GM12874 (cell line): ENCODE measurements at regions not wholly inside any gene's neighbourhood (a gene's known extent, or its start where the extent isn't known, plus 50 kb on each side); places are given as distances from the start of the nearest gene placed in this dataset.

ENCODE experiments used
- TF ChIP-seq, protein P1 (sequence below): IDR thresholded peaks from 2 replicates; pipeline ENCODE4 v1.5.1; 2011; ENCODE audit warnings: low read depth, mild to moderate bottlenecking, control low read depth, low read length, moderate library complexity; ENCODE audit not compliant: insufficient read depth

DNA sequence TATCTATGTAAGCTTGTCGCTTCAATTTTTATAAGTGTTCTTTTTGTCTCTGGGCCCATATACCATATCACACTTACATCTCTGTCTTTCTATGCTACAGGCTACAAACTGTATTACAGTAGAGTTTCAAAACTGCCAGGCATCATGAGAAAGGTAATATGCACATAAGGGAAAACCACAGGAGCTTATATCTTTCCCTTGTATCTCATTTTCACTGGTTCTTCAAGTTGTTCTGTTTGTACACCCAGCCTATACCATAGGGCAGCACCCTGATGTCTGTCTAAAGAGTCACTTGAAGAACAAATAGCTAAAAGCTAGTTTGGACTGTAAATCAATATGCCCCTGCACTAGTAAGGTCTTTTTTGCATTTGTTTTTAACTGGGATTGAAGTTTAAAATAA is 366.7 kb downstream of the FIGN start:
- TF ChIP-seq, protein P1, sequence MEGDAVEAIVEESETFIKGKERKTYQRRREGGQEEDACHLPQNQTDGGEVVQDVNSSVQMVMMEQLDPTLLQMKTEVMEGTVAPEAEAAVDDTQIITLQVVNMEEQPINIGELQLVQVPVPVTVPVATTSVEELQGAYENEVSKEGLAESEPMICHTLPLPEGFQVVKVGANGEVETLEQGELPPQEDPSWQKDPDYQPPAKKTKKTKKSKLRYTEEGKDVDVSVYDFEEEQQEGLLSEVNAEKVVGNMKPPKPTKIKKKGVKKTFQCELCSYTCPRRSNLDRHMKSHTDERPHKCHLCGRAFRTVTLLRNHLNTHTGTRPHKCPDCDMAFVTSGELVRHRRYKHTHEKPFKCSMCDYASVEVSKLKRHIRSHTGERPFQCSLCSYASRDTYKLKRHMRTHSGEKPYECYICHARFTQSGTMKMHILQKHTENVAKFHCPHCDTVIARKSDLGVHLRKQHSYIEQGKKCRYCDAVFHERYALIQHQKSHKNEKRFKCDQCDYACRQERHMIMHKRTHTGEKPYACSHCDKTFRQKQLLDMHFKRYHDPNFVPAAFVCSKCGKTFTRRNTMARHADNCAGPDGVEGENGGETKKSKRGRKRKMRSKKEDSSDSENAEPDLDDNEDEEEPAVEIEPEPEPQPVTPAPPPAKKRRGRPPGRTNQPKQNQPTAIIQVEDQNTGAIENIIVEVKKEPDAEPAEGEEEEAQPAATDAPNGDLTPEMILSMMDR: no peak

DNA sequence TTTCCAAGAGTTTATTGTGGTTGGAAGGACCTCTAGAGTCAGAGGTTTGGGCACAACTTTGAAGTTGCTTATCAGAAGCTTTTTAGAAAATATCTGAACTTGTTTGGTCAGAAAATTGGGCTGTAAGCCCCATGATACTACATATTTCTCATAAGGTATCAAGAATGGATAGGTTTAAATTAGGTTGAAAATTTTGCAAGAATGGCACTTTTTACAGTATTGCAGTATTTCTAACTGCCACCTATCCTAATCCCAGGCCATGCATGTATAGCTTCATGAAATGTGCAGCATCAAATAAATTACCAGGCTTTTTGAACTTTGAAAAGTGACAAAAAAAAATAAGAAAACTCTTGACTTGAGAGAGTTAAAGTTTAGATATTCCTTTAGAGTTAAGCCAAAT is 367.2 kb downstream of the FIGN start:
- TF ChIP-seq, protein P1: no peak

DNA sequence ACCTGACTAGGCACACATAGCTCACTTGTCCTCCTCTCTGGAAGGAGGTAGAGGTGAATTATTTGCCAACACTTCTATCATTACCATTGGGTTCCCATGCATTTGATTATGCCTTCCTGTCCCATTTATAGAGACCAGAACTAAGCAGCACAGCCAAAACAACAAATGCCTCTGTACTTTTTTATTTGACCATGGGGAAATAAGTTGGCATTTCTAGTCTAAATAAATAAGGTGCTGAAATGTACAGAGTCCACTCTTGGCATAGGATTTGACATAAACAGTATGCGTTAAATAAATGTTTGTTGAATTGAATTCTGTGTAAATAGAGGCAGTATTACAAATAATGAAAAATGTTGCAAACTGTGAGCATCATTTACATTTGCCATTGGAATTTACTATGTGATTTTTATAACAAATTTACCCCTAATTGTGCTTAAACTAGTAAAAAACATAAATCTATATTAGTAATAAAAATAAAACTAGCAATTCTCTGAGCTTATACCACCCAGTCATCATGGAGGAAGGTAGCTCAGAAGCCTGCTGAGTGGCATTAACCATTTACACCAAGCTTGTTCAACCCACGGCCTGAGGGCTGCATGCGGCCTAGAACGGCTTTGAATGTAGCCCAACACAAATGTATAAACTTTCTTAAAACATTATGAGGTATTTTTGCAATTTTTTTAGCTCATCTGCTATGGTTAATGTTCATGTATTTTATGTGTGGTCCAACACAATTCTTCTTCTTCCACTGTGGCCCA is 367.8 kb downstream of the FIGN start:
- TF ChIP-seq, protein P1: no peak

DNA sequence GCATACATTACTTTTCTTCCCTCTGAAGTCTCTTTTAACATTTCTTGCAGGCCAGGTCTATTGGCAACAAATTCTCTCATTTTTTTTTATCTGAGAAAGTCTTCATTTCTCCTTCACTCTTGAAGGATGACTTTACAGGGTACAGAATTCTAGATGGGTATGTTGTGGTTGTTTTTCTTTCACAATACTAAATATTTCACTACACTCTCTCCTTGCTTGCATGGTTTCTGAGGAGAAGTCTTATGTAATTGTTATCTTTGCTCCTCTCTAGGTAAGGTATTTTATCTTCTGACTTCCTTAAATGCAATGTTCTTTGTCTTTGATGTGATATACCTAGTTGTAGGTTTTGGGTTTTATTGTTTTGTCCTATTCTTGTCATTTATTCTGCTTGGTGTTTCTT is 371.1 kb downstream of the FIGN start:
- TF ChIP-seq, protein P1: no peak

DNA sequence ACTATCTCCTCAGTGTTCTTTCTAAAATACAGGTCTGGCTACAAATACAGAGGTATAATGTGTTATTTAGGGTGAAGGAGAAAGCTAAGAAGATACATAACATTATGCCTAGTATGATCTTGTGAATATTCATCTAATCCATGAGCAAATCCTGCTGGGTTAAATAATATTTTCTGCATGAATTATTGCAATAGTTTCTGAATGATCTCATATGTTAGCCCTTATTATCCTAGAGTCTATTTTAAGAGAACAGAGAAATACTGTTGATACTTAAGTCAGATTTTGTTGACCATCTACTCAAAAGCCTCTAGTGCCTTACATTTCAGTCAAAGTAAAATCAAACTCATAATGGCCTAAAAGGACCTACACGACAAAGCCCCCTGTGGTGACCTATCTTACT is 382.3 kb downstream of the FIGN start:
- TF ChIP-seq, protein P1: no peak

DNA sequence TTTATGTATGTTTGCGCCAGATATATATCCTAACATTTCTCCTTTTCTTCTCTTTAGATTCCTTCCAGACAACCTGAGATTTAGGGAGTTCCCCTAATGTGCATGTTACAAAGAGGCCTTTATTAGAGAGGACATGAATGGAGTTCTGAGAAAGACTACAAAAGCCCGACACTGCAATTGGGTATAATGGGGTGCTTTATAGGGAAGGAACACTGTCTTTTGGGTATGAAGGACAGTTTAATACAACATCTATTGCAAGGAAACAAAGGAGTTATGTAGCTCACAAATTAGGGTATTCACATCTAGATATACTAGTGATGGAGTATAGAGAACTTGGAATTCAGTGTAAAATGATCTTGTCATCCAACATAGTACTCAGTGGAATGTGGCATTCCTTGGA is 383.8 kb downstream of the FIGN start:
- TF ChIP-seq, protein P1: no peak

DNA sequence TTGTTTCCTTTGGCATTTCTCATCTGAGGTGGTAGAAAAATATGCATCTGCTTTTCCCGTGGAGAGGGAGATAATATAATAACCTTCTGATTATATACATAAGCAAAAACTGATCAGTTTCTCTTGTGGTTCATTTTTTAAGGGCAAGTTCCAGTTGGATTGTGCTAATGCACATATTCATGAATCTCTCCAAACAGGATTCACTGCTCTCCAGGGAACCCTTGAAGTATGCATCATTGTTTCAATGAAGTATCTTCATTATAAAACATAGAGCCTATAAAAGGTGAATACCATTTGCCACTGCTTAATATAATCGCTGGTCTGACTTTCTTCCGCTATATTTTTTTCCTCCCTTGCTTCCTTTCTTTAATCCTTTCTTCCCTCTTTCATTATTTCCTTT is 384.7 kb downstream of the FIGN start:
- TF ChIP-seq, protein P1: no peak
